HCT116 (cell line): ENCODE measurements at regions not wholly inside any gene's neighbourhood (a gene's known extent, or its start where the extent isn't known, plus 50 kb on each side); places are given as distances from the start of the nearest gene placed in this dataset.

Experiments
- ATAC-seq: fragments of 200-7000 bp; cut with Tn5 transposase; 2 replicates; pipeline ENCODE4 v1.9.1; 2020; ENCODE audit warnings: mild to moderate bottlenecking, moderate library complexity
- BruUV-seq: library from RNA; stranded (reverse); fragments of 400-500 nt; replicated peaks from 2 replicates; lab custom pipeline; 2021; lab: Mats Ljungman, UMichigan
- CTCF ChIA-PET: fragments of 300-600 bp; sonication (Branson Sonifier 250); formaldehyde crosslinking; loops from one replicate; lab custom pipeline; 2021; ENCODE audit warnings: antibody characterized with exemption; lab: Charles Lee
- POLR2A ChIA-PET: fragments of 300-600, 350-600 bp; sonication (Branson Sonifier 250); formaldehyde crosslinking; loops from one replicate; lab custom pipeline; 2021; ENCODE audit warnings: antibody characterized with exemption; lab: Charles Lee
- RAD21 ChIA-PET, 2 experiments: fragments of 300-600 bp; sonication (Branson Sonifier 250); formaldehyde crosslinking; loops; one replicate each; lab custom pipeline; 2023; ENCODE audit warnings: low total read pairs in 2 of 2; ENCODE audit not compliant: uncharacterized antibody in 2 of 2, unreplicated experiment in 2 of 2, low non-redundant PET in 1 of 2; lab: Charles Lee
- DNase-seq: peaks from one replicate; pipeline ENCODE4 v3.0.0-alpha.2; 2010; ENCODE audit warnings: low read depth, low spot score
- H2AFZ ChIP-seq: fragments of 200-600 bp; shearing (Covaris generic), sonication (generic); 2 replicates; pipeline ENCODE4 v1.6.1; 2017; ENCODE audit warnings: low read depth, mixed run types, mixed read lengths, antibody characterized with exemption, low read length; ENCODE audit not compliant: poor library complexity, severe bottlenecking
- H3K27ac ChIP-seq: 2 replicates; pipeline ENCODE4 v1.5.1; 2012; ENCODE audit warnings: low read depth, low read length
- H3K27me3 ChIP-seq: fragments of 200-600 bp; sonication (generic); 2 replicates; pipeline ENCODE4 v1.6.1; 2016; ENCODE audit warnings: mixed run types, low read length, mixed read lengths; ENCODE audit not compliant: insufficient read depth
- H3K36me3 ChIP-seq, 2 experiments: fragments of 200-500 bp in 1 of 2; fragments of 200-600 bp in 1 of 2; sonication (Bioruptor generic) in 1 of 2; sonication (generic) in 1 of 2; 2 replicates each; pipeline versions ENCODE4 v1.5.1 to v1.6.1; 2014 to 2016; ENCODE audit warnings: low read length in 2 of 2, inconsistent platforms in 1 of 2, mixed read lengths in 1 of 2, mixed run types in 1 of 2; ENCODE audit not compliant: insufficient read depth in 2 of 2, control insufficient read depth in 1 of 2
- H3K4me1 ChIP-seq, 2 experiments: fragments of 200-600 bp in 1 of 2; sonication (generic) in 1 of 2; 2 replicates each; pipeline versions ENCODE4 v1.5.1 to v1.6.1; 2012 to 2017; ENCODE audit warnings: low read length in 2 of 2, inconsistent platforms in 1 of 2, mild to moderate bottlenecking in 1 of 2, mixed read lengths in 1 of 2, mixed run types in 1 of 2, moderate library complexity in 1 of 2; ENCODE audit not compliant: insufficient read depth in 2 of 2, control insufficient read depth in 1 of 2
- H3K4me2 ChIP-seq: fragments of 200-600 bp; sonication (generic); 2 replicates; pipeline ENCODE4 v1.6.1; 2017; ENCODE audit warnings: mixed run types, low read length, mixed read lengths
- H3K4me3 ChIP-seq, 2 experiments: fragments of 200-600 bp in 1 of 2; sonication (generic) in 1 of 2; replicated peaks in 1 of 2; 2 replicates each; pipeline ENCODE4 v1.5.1; 2011 to 2016; ENCODE audit warnings: low read length in 2 of 2, control low read depth in 1 of 2, low read depth in 1 of 2, mild to moderate bottlenecking in 1 of 2, mixed read lengths in 1 of 2, mixed run types in 1 of 2
- H3K79me2 ChIP-seq: fragments of 200-600 bp; sonication (generic); 2 replicates; pipeline ENCODE4 v1.6.1; 2017; ENCODE audit warnings: mild to moderate bottlenecking, mixed run types, low read length, moderate library complexity, mixed read lengths; ENCODE audit not compliant: insufficient read depth
- H3K9ac ChIP-seq: fragments of 200-600 bp; sonication (generic); 2 replicates; pipeline ENCODE4 v1.6.1; 2016; ENCODE audit warnings: low read length, mixed read lengths
- H3K9me2 ChIP-seq: fragments of 200-600 bp; sonication (generic), shearing (Covaris generic); 2 replicates; pipeline ENCODE4 v1.6.1; 2017; ENCODE audit warnings: mixed run types, mild to moderate bottlenecking, moderate library complexity; ENCODE audit not compliant: insufficient read depth
- H3K9me3 ChIP-seq, 2 experiments: fragments of 200-500 bp in 1 of 2; fragments of 200-600 bp in 1 of 2; sonication (Bioruptor generic) in 1 of 2; sonication (generic) in 1 of 2; 2 replicates each; pipeline ENCODE4 v1.6.1; 2014 to 2017; ENCODE audit warnings: low read length in 2 of 2, mixed read lengths in 2 of 2, inconsistent platforms in 1 of 2, low read depth in 1 of 2, mild to moderate bottlenecking in 1 of 2, mixed run types in 1 of 2, moderate library complexity in 1 of 2; ENCODE audit not compliant: control insufficient read depth in 1 of 2, insufficient read depth in 1 of 2
- H4K20me1 ChIP-seq: fragments of 200-600 bp; sonication (generic), shearing (Covaris generic); 2 replicates; pipeline ENCODE4 v1.6.1; 2017; ENCODE audit warnings: mixed run types, mild to moderate bottlenecking, moderate library complexity; ENCODE audit not compliant: insufficient read depth
- ATF3 ChIP-seq: IDR thresholded peaks from 2 replicates; pipeline ENCODE4 v1.6.1; 2012
- CBX3 ChIP-seq: IDR thresholded peaks from 2 replicates; pipeline ENCODE4 v1.6.1; 2012; ENCODE audit warnings: low read depth
- CEBPB ChIP-seq: IDR thresholded peaks from 2 replicates; pipeline ENCODE4 v1.6.1; 2012; ENCODE audit warnings: low read depth
- CTCF ChIP-seq, 3 experiments: fragments of 200-600 bp in 1 of 3; sonication (generic) in 1 of 3; IDR thresholded peaks in 2 of 3; conservative IDR thresholded peaks in 1 of 3; 2 replicates each; pipeline ENCODE4 v1.5.1; 2012 to 2017; ENCODE audit warnings: low read depth in 2 of 3, low read length in 2 of 3, antibody characterized with exemption in 1 of 3, borderline replicate concordance in 1 of 3, control low read depth in 1 of 3, mild to moderate bottlenecking in 1 of 3, mixed read lengths in 1 of 3, mixed run types in 1 of 3, moderate library complexity in 1 of 3; ENCODE audit not compliant: insufficient read depth in 1 of 3
- EGR1 ChIP-seq: IDR thresholded peaks from 2 replicates; pipeline ENCODE4 v1.6.1; 2012; ENCODE audit warnings: low read depth
- ELF1 ChIP-seq: IDR thresholded peaks from 2 replicates; pipeline ENCODE4 v1.6.1; 2012; ENCODE audit warnings: low read depth, borderline replicate concordance
- EZH2 ChIP-seq: fragments of 200-600 bp; sonication (generic); IDR thresholded peaks from 2 replicates; pipeline ENCODE4 v1.6.1; 2017; ENCODE audit warnings: antibody characterized with exemption, mixed run types
- MAX ChIP-seq: IDR thresholded peaks from 2 replicates; pipeline ENCODE4 v1.6.1; 2012
- POLR2A ChIP-seq: IDR thresholded peaks from 2 replicates; pipeline ENCODE4 v1.7.0; 2011; ENCODE audit warnings: borderline replicate concordance; ENCODE audit not compliant: insufficient read depth, insufficient read length; ENCODE audit errors: extremely low read depth
- POLR2AphosphoS5 ChIP-seq: IDR thresholded peaks from 2 replicates; pipeline ENCODE4 v1.6.1; 2011; ENCODE audit warnings: mild to moderate bottlenecking, low read depth, low read length, moderate library complexity
- RAD21 ChIP-seq: IDR thresholded peaks from 2 replicates; pipeline ENCODE4 v1.6.1; 2012; ENCODE audit warnings: low read depth, mild to moderate bottlenecking
- SIN3A ChIP-seq: IDR thresholded peaks from 2 replicates; pipeline ENCODE4 v1.6.1; 2012; ENCODE audit warnings: low read depth
- SP1 ChIP-seq: IDR thresholded peaks from 2 replicates; pipeline ENCODE4 v1.6.1; 2012; ENCODE audit warnings: low read depth
- SRF ChIP-seq: IDR thresholded peaks from 2 replicates; pipeline ENCODE4 v1.6.1; 2012; ENCODE audit warnings: low read depth
- TCF7L2 ChIP-seq: IDR thresholded peaks from 2 replicates; pipeline ENCODE4 v1.7.0; 2011; ENCODE audit warnings: borderline replicate concordance, inconsistent platforms; ENCODE audit not compliant: insufficient read depth, insufficient read length; ENCODE audit errors: extremely low read depth
- YY1 ChIP-seq: IDR thresholded peaks from 2 replicates; pipeline ENCODE4 v1.6.1; 2011; ENCODE audit warnings: low read length, low read depth, moderate library complexity, mild to moderate bottlenecking; ENCODE audit not compliant: insufficient replicate concordance; ENCODE audit errors: extremely low read depth
- ZBTB33 ChIP-seq: IDR thresholded peaks from 2 replicates; pipeline ENCODE4 v1.6.1; 2011; ENCODE audit warnings: mild to moderate bottlenecking, low read length, moderate library complexity; ENCODE audit not compliant: insufficient replicate concordance; ENCODE audit errors: extremely low read depth
- ZFX ChIP-seq: fragments of 450-650 bp; IDR thresholded peaks from 2 replicates; pipeline ENCODE4 v1.6.1; 2017
- intact Hi-C: fragments of 100-400 bp; cut with micrococcal nuclease; formaldehyde crosslinking; loops from 2 replicates; pipeline ENCODE4 v1.10.0; 2022

GRCh38 chr6:121940728-121941127 is 458.7 kb upstream of the HSF2 start:
- RAD21 ChIA-PET: no interaction called here
- no peaks in the 10 kb centered on the region for H3K36me3 ChIP-seq
- H3K4me1 ChIP-seq: no peaks in the 10 kb centered on the region
- H3K9ac ChIP-seq: no peak overlapping the region
- H2AFZ ChIP-seq: no peak overlapping the region
- no peak for DNase-seq
- H3K4me2 ChIP-seq: no peak overlapping the region
- CTCF ChIA-PET: no interaction called here
- ATAC-seq: no peak
- no TSS peak for BruUV-seq
- no peak overlapping the region for H3K4me3 ChIP-seq
- H3K79me2 ChIP-seq: no peaks in the 10 kb centered on the region
- POLR2A ChIA-PET: no interaction called here
- no peaks in the 10 kb centered on the region; the same call in 1 of the 2 replicates for H3K9me2 ChIP-seq
- H4K20me1 ChIP-seq: no peaks in the 10 kb centered on the region
- no peaks in the 10 kb centered on the region for H3K27me3 ChIP-seq
- H3K27ac ChIP-seq: no peak overlapping the region
- TF ChIP-seq CBX3 (no peak), CTCF (IDR thresholded peaks at IDR 0.05 in 2 of 3, conservative IDR thresholded peaks at IDR 0.05 in 1 of 3; ENCODE audit: borderline replicate concordance in 1 of 3, insufficient read depth in 1 of 3, low read depth in 2 of 3, low read length in 2 of 3) (no peak), MAX (no peak), YY1 (no peak), SP1 (no peak), SIN3A (no peak), ATF3 (no peak), EGR1 (no peak), RAD21 (no peak), CEBPB (no peak), POLR2A (no peak), ZBTB33 (no peak), TCF7L2 (no peak), ZFX (no peak), SRF (no peak), POLR2AphosphoS5 (no peak), EZH2 (no peak), ELF1 (no peak)
- TF ChIP-seq, all 23 proteins: peak for 0
- H3K9me3 ChIP-seq: no peaks in the 10 kb centered on the region
- intact Hi-C loops: no loop called here
